HEK293 (cell line): ENCODE measurements at regions not wholly inside any gene's neighbourhood (a gene's known extent, or its start where the extent isn't known, plus 50 kb on each side); places are given as distances from the start of the nearest gene placed in this dataset.

Experiments
- CTCF ChIA-PET: fragments of 350-600 bp; formaldehyde crosslinking; extraction: SDS; loops from one replicate; lab custom pipeline; 2021; ENCODE audit warnings: antibody characterized with exemption; lab: Yijun Ruan, JAX
- POLR2A ChIA-PET: fragments of 300-600 bp; formaldehyde crosslinking; extraction: SDS; loops from one replicate; lab custom pipeline; 2020; ENCODE audit warnings: antibody characterized with exemption, inconsistent platforms; lab: Yijun Ruan, JAX
- H3K27ac ChIP-seq: fragments of 200-500 bp; sonication (Bioruptor generic); 2 replicates; pipeline ENCODE4 v1.5.1; 2014; ENCODE audit warnings: low read depth, low read length, control low read depth, inconsistent platforms; ENCODE audit errors: extremely low read depth
- H3K36me3 ChIP-seq, 2 experiments: fragments of 200-500 bp in 1 of 2; sonication (Bioruptor generic) in 1 of 2; 1 replicate in 1 of 2; 2 replicates in 1 of 2; pipeline ENCODE4 v1.5.1; 2014 to 2017; ENCODE audit warnings: inconsistent platforms in 2 of 2, low read length in 2 of 2; ENCODE audit not compliant: control insufficient read depth in 2 of 2, insufficient read depth in 1 of 2
- H3K4me1 ChIP-seq: fragments of 200-500 bp; sonication (Bioruptor generic); 2 replicates; pipeline ENCODE4 v1.5.1; 2014; ENCODE audit warnings: mild to moderate bottlenecking, low read length, inconsistent platforms; ENCODE audit not compliant: control insufficient read depth, insufficient read depth
- H3K4me3 ChIP-seq: 2 replicates; pipeline ENCODE4 v1.5.1; 2011; ENCODE audit warnings: low read depth, mild to moderate bottlenecking, control low read depth, low read length, moderate library complexity
- H3K9me3 ChIP-seq: fragments of 200-500 bp; sonication (Bioruptor generic); 2 replicates; pipeline ENCODE4 v1.5.1; 2014; ENCODE audit warnings: low read depth, low read length, inconsistent platforms; ENCODE audit not compliant: control insufficient read depth, insufficient read depth
- ELK4 ChIP-seq: IDR thresholded peaks from 2 replicates; pipeline ENCODE4 v1.6.1; 2011; ENCODE audit warnings: mild to moderate bottlenecking, low read depth, low read length, borderline replicate concordance
- HIC1 ChIP-seq: fragments of 450-650 bp; formaldehyde crosslinking; IDR thresholded peaks from 2 replicates; pipeline ENCODE4 v1.5.1; 2016; ENCODE audit warnings: missing biosample characterization, missing genetic modification characterization
- PATZ1 ChIP-seq: fragments of 450-650 bp; formaldehyde crosslinking; IDR thresholded peaks from 2 replicates; pipeline ENCODE4 v1.5.1; 2016; ENCODE audit warnings: missing biosample characterization, missing genetic modification characterization
- REPIN1 ChIP-seq: fragments of 450-650 bp; formaldehyde crosslinking; IDR thresholded peaks from 2 replicates; pipeline ENCODE4 v1.5.1; 2017; ENCODE audit warnings: missing biosample characterization, missing genetic modification characterization, low read depth
- SCRT1 ChIP-seq: fragments of 450-650 bp; formaldehyde crosslinking; IDR thresholded peaks from 2 replicates; pipeline ENCODE4 v1.5.1; 2016; ENCODE audit warnings: missing biosample characterization, missing genetic modification characterization, borderline replicate concordance
- ZBTB49 ChIP-seq: fragments of 450-650 bp; formaldehyde crosslinking; IDR thresholded peaks from 2 replicates; pipeline ENCODE4 v1.5.1; 2016; ENCODE audit warnings: missing biosample characterization, missing genetic modification characterization, low read depth
- ZIC2 ChIP-seq: fragments of 450-650 bp; formaldehyde crosslinking; IDR thresholded peaks from 2 replicates; pipeline ENCODE4 v1.5.1; 2016; ENCODE audit warnings: missing biosample characterization, missing genetic modification characterization
- ZNF202 ChIP-seq: fragments of 450-650 bp; formaldehyde crosslinking; IDR thresholded peaks from 2 replicates; pipeline ENCODE4 v1.5.1; 2016; ENCODE audit warnings: missing biosample characterization, missing genetic modification characterization, borderline replicate concordance
- ZNF558 ChIP-seq: fragments of 450-650 bp; formaldehyde crosslinking; IDR thresholded peaks from 2 replicates; pipeline ENCODE4 v1.5.1; 2016; ENCODE audit warnings: missing biosample characterization, missing genetic modification characterization
- ZNF600 ChIP-seq: fragments of 450-650 bp; formaldehyde crosslinking; IDR thresholded peaks from 2 replicates; pipeline ENCODE4 v1.5.1; 2016; ENCODE audit warnings: missing biosample characterization, missing genetic modification characterization
- ZNF610 ChIP-seq: fragments of 450-650 bp; formaldehyde crosslinking; IDR thresholded peaks from 2 replicates; pipeline ENCODE4 v1.5.1; 2016; ENCODE audit warnings: missing biosample characterization, missing genetic modification characterization, borderline replicate concordance
- ZSCAN30 ChIP-seq: fragments of 450-650 bp; IDR thresholded peaks from 2 replicates; pipeline ENCODE4 v1.5.1; 2018; ENCODE audit warnings: missing biosample characterization, mild to moderate bottlenecking, missing genetic modification characterization, moderate library complexity
- TF ChIP-seq, protein P1 (sequence below): fragments of 450-650 bp; formaldehyde crosslinking; IDR thresholded peaks from 2 replicates; pipeline ENCODE4 v1.5.1; 2017; ENCODE audit warnings: missing biosample characterization, mild to moderate bottlenecking, missing genetic modification characterization, moderate library complexity

DNA sequence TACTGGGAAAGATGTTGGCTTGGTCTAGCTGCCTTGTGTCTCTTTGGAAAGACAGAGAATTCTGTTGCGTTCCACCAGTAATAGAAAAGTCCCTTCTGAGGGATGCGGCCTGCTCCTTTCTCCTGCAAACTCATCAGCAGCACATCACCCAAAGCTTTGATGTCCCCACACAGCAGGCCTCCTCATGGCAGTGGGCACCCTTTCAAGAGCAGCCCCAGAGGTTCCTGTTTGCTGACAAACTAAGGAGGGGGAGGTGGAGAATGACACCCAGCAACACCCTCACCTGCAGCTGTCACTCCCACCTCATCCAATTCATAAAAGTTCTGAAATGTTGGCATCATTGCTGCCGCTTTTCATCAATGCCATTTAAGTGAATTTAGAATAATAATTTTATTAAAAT, 556.6 kb downstream of the BCL11A start (continued):
- TF ChIP-seq ELK4 (no peak), ZSCAN30 (tag by site-specific recombination) (no peak)

GRCh38 chr2:59993726-59994125, 559.7 kb downstream of the BCL11A start:
- POLR2A ChIA-PET: no interaction called here

DNA sequence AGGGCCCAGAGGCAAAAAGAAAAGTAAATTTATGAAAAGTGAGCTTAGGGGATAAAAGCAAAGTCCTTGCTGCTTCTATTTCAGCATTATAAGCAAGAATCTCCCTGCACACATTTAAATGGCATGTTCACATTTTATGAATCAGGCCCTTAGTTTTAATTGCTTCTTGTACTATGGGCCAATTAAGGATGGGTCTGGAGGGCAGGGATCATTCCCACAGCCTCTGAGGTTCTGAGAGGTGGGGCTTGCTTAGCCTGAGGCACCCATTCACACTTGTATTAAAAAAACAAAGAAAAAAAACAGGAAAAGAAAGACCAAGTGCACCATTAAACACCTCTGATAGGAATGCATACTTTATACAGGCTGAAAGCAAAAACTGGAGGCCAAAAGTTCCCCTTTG, 565.1 kb downstream of the BCL11A start:
- no peaks in the 10 kb centered on the region for H3K9me3 ChIP-seq
- no peak overlapping the region for H3K4me3 ChIP-seq
- H3K4me1 ChIP-seq: no peaks in the 10 kb centered on the region
- H3K36me3 ChIP-seq: no peaks in the 10 kb centered on the region
- TF ChIP-seq ZBTB49 (no peak), SCRT1 (tag by site-specific recombination) (no peak), PATZ1 (no peak), REPIN1 (tag by site-specific recombination) (no peak), ZIC2 (tag by site-specific recombination) (no peak), ZNF558 (tag by site-specific recombination) (no peak), ZNF610 (tag by site-specific recombination) (no peak)
- TF ChIP-seq, protein P1, sequence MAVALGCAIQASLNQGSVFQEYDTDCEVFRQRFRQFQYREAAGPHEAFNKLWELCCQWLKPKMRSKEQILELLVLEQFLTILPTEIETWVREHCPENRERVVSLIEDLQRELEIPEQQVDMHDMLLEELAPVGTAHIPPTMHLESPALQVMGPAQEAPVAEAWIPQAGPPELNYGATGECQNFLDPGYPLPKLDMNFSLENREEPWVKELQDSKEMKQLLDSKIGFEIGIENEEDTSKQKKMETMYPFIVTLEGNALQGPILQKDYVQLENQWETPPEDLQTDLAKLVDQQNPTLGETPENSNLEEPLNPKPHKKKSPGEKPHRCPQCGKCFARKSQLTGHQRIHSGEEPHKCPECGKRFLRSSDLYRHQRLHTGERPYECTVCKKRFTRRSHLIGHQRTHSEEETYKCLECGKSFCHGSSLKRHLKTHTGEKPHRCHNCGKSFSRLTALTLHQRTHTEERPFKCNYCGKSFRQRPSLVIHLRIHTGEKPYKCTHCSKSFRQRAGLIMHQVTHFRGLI: no peak
- ChIA-PET CTCF (no interaction called here), POLR2A (interaction anchor here (0.9 kb wide), 1 partner anchor 10 kb away, joined by 3 read pairs; no protein-coding TSS in a partner anchor)
- no peak overlapping the region for H3K27ac ChIP-seq

More at GRCh38 chr2:59993726-59994125, 559.7 kb downstream of the BCL11A start:
- Histone ChIP-seq H3K9me3 (no peaks in the 10 kb centered on the region), H3K4me1 (no peaks in the 10 kb centered on the region), H3K4me3 (no peak overlapping the region), H3K36me3 (no peaks in the 10 kb centered on the region), H3K27ac (no peak overlapping the region)
- CTCF ChIA-PET: no interaction called here
- no peak for TF ChIP-seq HIC1 (tag by site-specific recombination)
- TF ChIP-seq ZNF202: no peak
- no peak for TF ChIP-seq ZNF600
- TF ChIP-seq, all 188 proteins: peak for 0
